HepG2 (cell line): ENCODE measurements at regions not wholly inside any gene's neighbourhood (a gene's known extent, or its start where the extent isn't known, plus 50 kb on each side); places are given as distances from the start of the nearest gene placed in this dataset.

Experiments used
- AHDC1 ChIP-seq: sonication (generic); formaldehyde crosslinking; IDR thresholded peaks from 2 replicates; pipeline ENCODE4 v1.5.1; 2020; ENCODE audit warnings: mild to moderate bottlenecking, missing genetic modification reagents, borderline replicate concordance
- ARNT ChIP-seq: fragments of 450-650 bp; IDR thresholded peaks from 2 replicates; pipeline ENCODE4 v1.6.1; 2017
- CAMTA2 ChIP-seq: sonication (generic); formaldehyde crosslinking; IDR thresholded peaks from 2 replicates; pipeline ENCODE4 v1.4.0; 2020; ENCODE audit warnings: mild to moderate bottlenecking, missing genetic modification reagents, borderline replicate concordance
- CENPX ChIP-seq: sonication (generic); formaldehyde crosslinking; IDR thresholded peaks from 2 replicates; pipeline ENCODE4 v1.9.0; 2021; ENCODE audit warnings: mild to moderate bottlenecking, missing genetic modification reagents, moderate library complexity
- DBP ChIP-seq: sonication (generic); formaldehyde crosslinking; IDR thresholded peaks from 2 replicates; pipeline ENCODE4 v1.4.0; 2020; ENCODE audit warnings: missing genetic modification reagents; ENCODE audit errors: not compliant biosample characterization
- DNMT1 ChIP-seq: sonication (generic); formaldehyde crosslinking; IDR thresholded peaks from 2 replicates; pipeline ENCODE4 v1.5.1; 2020; ENCODE audit warnings: mild to moderate bottlenecking, missing genetic modification reagents
- FOSL2 ChIP-seq: sonication (generic); formaldehyde crosslinking; IDR thresholded peaks from 2 replicates; pipeline ENCODE4 v1.4.0; 2020; ENCODE audit warnings: missing genetic modification reagents
- FOXA1 ChIP-seq, 2 experiments: fragments of 450-650 bp in 1 of 2; sonication (generic) in 1 of 2; formaldehyde crosslinking in 1 of 2; IDR thresholded peaks; 2 replicates each; pipeline versions ENCODE4 v1.4.0 to v1.6.1; 2016 to 2020; ENCODE audit warnings: missing genetic modification reagents in 1 of 2
- HMG20B ChIP-seq: conservative IDR thresholded peaks from 2 replicates; pipeline ENCODE4 v1.6.1; 2016; ENCODE audit warnings: missing genetic modification reagents, missing compliant biosample characterization
- ISL2 ChIP-seq: sonication (generic); formaldehyde crosslinking; IDR thresholded peaks from 2 replicates; pipeline ENCODE4 v1.5.0; 2020; ENCODE audit warnings: missing genetic modification reagents
- MBNL3 ChIP-seq: fragments of 250-450 bp; sonication (Bioruptor Pico); conservative IDR thresholded peaks from 2 replicates; pipeline ENCODE4 v1.8.0; 2022; ENCODE audit warnings: mild to moderate bottlenecking, inconsistent platforms
- MED1 ChIP-seq: sonication (generic); formaldehyde crosslinking; IDR thresholded peaks from 2 replicates; pipeline ENCODE4 v1.4.0; 2020; ENCODE audit warnings: missing genetic modification reagents
- PTBP1 ChIP-seq: fragments of 200-400 bp; formaldehyde crosslinking; IDR thresholded peaks from 2 replicates; pipeline ENCODE4 v1.6.1; 2018; ENCODE audit warnings: low read length, low read depth; ENCODE audit not compliant: poor library complexity, severe bottlenecking
- STAG1 ChIP-seq: sonication (generic); formaldehyde crosslinking; IDR thresholded peaks from 2 replicates; pipeline ENCODE4 v1.4.0; 2020; ENCODE audit warnings: missing genetic modification reagents
- THAP7 ChIP-seq: sonication (generic); formaldehyde crosslinking; IDR thresholded peaks from 2 replicates; pipeline ENCODE4 v1.8.1; 2023; ENCODE audit warnings: mild to moderate bottlenecking, missing genetic modification reagents
- ZKSCAN1 ChIP-seq: fragments of 150-350 bp; IDR thresholded peaks from 2 replicates; pipeline ENCODE4 v1.6.1; 2014; ENCODE audit warnings: low read length
- ZNF740 ChIP-seq: sonication (generic); formaldehyde crosslinking; IDR thresholded peaks from 2 replicates; pipeline ENCODE4 v1.4.0; 2020; ENCODE audit warnings: missing genetic modification reagents
- TF ChIP-seq, protein P1 (sequence below): sonication (generic); formaldehyde crosslinking; IDR thresholded peaks from 2 replicates; pipeline ENCODE4 v1.5.0; 2020; ENCODE audit warnings: mild to moderate bottlenecking, missing genetic modification reagents, moderate library complexity
- TF ChIP-seq, protein P2 (sequence below): sonication (generic); formaldehyde crosslinking; conservative IDR thresholded peaks from 2 replicates; pipeline ENCODE4 v1.8.1; 2023; ENCODE audit warnings: missing genetic modification reagents

GRCh38 chr9:91089405-91090129 is 272.2 kb downstream of the AUH start (continued):
- TF ChIP-seq THAP7 (CRISPR knock-in tag) (no peak), STAG1 (CRISPR knock-in tag) (peak; percentile 84), FOXA1 (IDR thresholded peaks at IDR 0.05) (no peak), FOXA1 (CRISPR knock-in tag; IDR thresholded peaks at IDR 0.05) (no peak), ARNT (no peak), CENPX (no peak), FOSL2 (CRISPR knock-in tag) (peak; percentile 52; the same call in 1 of the 2 replicates), ZNF740 (no peak), ISL2 (0 out of 2 replicates have a peak, but pooled peaks have one; percentile 36), MED1 (CRISPR knock-in tag) (peak; percentile 75), CAMTA2 (CRISPR knock-in tag) (no peak), HMG20B (CRISPR knock-in tag) (no peak), PTBP1 (no peak), MBNL3 (CRISPR knock-in tag) (no peak), DNMT1 (CRISPR knock-in tag) (no peak), AHDC1 (CRISPR knock-in tag) (no peak), ZKSCAN1 (no peak), DBP (CRISPR knock-in tag) (no peak)
- TF ChIP-seq, protein P1, sequence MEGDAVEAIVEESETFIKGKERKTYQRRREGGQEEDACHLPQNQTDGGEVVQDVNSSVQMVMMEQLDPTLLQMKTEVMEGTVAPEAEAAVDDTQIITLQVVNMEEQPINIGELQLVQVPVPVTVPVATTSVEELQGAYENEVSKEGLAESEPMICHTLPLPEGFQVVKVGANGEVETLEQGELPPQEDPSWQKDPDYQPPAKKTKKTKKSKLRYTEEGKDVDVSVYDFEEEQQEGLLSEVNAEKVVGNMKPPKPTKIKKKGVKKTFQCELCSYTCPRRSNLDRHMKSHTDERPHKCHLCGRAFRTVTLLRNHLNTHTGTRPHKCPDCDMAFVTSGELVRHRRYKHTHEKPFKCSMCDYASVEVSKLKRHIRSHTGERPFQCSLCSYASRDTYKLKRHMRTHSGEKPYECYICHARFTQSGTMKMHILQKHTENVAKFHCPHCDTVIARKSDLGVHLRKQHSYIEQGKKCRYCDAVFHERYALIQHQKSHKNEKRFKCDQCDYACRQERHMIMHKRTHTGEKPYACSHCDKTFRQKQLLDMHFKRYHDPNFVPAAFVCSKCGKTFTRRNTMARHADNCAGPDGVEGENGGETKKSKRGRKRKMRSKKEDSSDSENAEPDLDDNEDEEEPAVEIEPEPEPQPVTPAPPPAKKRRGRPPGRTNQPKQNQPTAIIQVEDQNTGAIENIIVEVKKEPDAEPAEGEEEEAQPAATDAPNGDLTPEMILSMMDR (CRISPR knock-in tag): peak; percentile 82
- TF ChIP-seq, protein P2, sequence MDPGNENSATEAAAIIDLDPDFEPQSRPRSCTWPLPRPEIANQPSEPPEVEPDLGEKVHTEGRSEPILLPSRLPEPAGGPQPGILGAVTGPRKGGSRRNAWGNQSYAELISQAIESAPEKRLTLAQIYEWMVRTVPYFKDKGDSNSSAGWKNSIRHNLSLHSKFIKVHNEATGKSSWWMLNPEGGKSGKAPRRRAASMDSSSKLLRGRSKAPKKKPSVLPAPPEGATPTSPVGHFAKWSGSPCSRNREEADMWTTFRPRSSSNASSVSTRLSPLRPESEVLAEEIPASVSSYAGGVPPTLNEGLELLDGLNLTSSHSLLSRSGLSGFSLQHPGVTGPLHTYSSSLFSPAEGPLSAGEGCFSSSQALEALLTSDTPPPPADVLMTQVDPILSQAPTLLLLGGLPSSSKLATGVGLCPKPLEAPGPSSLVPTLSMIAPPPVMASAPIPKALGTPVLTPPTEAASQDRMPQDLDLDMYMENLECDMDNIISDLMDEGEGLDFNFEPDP: no peak
